ENCODE measurements at regions not wholly inside any gene's neighbourhood (a gene's known extent, or its start where the extent isn't known, plus 50 kb on each side); places are given as distances from the start of the nearest gene placed in this dataset.

DNA sequence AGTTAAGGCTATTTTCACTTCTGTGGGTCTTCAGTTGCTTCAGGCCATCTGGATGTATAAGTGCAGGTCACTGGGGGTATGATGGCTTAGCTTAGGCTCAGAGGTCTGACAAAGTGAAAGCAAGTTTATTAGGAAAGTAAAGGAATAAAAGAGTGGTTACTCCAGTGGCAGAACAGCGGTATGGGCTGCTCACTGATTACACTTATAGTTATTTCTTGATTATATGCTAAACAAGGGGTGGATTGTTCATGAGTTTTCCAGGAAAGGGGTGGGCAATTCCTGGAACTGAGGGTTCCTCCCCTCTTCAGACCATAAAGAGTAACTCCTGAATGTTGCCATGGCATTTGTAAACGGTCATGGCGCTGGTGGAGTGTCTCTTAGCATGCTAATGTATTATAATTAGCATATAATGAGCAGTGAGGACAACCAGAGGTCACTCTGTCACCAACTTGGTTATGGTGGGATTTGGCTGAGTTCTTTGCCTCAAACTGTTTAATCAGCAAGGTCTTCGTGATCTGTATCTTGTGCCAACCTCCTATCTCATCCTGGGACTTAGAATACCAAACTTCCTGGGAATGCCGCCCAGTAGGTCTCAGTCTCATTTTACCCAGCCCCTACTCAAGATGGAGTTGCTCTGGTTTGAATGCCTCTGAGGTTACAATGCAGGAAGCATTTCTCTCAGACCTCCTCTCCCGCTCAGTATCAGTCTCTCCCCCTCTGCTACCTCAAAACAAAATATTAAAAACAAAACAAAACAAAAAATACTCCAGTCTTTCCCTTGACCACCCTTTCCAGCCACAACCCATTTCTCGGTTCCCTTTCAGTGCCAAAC, 71.3 kb upstream of the SLC22A11 start:
- no peaks in the 10 kb centered on the region for H3K79me1 ChIP-seq (ENCODE audit: low read depth in 1 of 2, low read length in 2 of 2)
- H3K36me3 ChIP-seq (ENCODE audit: control insufficient read depth, insufficient read depth, low read length) = no peaks in the 10 kb centered on the region
- H2BK20ac ChIP-seq (ENCODE audit: low read depth, low read length) = no peak overlapping the region
- H3K14ac ChIP-seq (replicated peaks; ENCODE audit: low read depth, low read length) = no peak overlapping the region
- H3K4me3 ChIP-seq (ENCODE audit: insufficient read depth, low read depth, low read length) = no peak overlapping the region
- H2AK5ac ChIP-seq (ENCODE audit: low read depth, low read length) = no peak overlapping the region
- in situ Hi-C loops (cut with MboI; ENCODE audit: low sequenced_read_pairs) (no loop called here), intact Hi-C loops (cut with micrococcal nuclease) (no loop called here), dilution Hi-C loops (cut with HindIII; ENCODE audit: low sequenced_read_pairs, unreplicated experiment) (no loop called here)
- no peaks in the 10 kb centered on the region for H4K20me1 ChIP-seq (ENCODE audit: insufficient read depth, low read length)
- H4K8ac ChIP-seq (ENCODE audit: low read depth in 2 of 2, low read length in 2 of 2) = no peak overlapping the region
- no peak overlapping the region for H3K9ac ChIP-seq (ENCODE audit: low read depth, low read length)
- no TSS peak for BruUV-seq (replicated peaks)
- H4K91ac ChIP-seq (ENCODE audit: insufficient read depth, low read depth, low read length) = no peak overlapping the region
- H3K9me3 ChIP-seq (ENCODE audit: control insufficient read depth, insufficient read depth, low read length) = no peaks in the 10 kb centered on the region
- no peak overlapping the region for H4K5ac ChIP-seq (ENCODE audit: low read depth, low read length)
- no peak overlapping the region for H3K56ac ChIP-seq (ENCODE audit: extremely low read depth, insufficient read depth, low read length)
- no peak overlapping the region for H2AK9ac ChIP-seq (replicated peaks; ENCODE audit: low read depth, low read length, poor library complexity)
- no peak overlapping the region for H2AFZ ChIP-seq (replicated peaks; ENCODE audit: low read length, poor library complexity)
- POLR2A ChIA-PET (ENCODE audit: unreplicated experiment) = no interaction called here
- H3K9me1 ChIP-seq (ENCODE audit: insufficient read depth, low read length) = no peaks in the 10 kb centered on the region
- H2BK15ac ChIP-seq (ENCODE audit: low read depth, low read length) = no peak overlapping the region
- peaks cover 35% of the 10 kb centered on the region for H3K27me3 ChIP-seq (ENCODE audit: control insufficient read depth, insufficient read depth, low read length)
- CTCF ChIA-PET = no interaction called here
- WGBS, 2 experiments (ENCODE audit: extremely low coverage in 2 of 2, insufficient read length in 1 of 2) = 60 to 100% methylated on average over 1 of the region's 7 CpGs
- no peak overlapping the region for H3K4me2 ChIP-seq (ENCODE audit: low read depth, low read length)
- no peak overlapping the region for H3K4ac ChIP-seq (ENCODE audit: low read depth, low read length)
- no peak overlapping the region for H2BK120ac ChIP-seq (ENCODE audit: low read depth, low read length)
- no peak overlapping the region for H3K23ac ChIP-seq (ENCODE audit: low read depth, low read length)
- H2BK5ac ChIP-seq (ENCODE audit: low read depth, low read length, poor library complexity, severe bottlenecking) = no peak overlapping the region
- TF ChIP-seq, protein P1, sequence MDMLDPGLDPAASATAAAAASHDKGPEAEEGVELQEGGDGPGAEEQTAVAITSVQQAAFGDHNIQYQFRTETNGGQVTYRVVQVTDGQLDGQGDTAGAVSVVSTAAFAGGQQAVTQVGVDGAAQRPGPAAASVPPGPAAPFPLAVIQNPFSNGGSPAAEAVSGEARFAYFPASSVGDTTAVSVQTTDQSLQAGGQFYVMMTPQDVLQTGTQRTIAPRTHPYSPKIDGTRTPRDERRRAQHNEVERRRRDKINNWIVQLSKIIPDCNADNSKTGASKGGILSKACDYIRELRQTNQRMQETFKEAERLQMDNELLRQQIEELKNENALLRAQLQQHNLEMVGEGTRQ (IDR thresholded peaks at IDR 0.05; ENCODE audit: low read depth, low read length) = no peak
- ATAC-seq (ENCODE audit: low read depth) (no peak), DNase-seq (no peak)
- no peaks in the 10 kb centered on the region for H3K4me1 ChIP-seq (ENCODE audit: control insufficient read depth, insufficient read depth, low read length)
- no peak overlapping the region for H3K27ac ChIP-seq (ENCODE audit: insufficient read depth, low read length)
- no peak overlapping the region for H3K18ac ChIP-seq (ENCODE audit: low read depth, low read length)
